Peyer's patch (tissue), 4 donors: ENCODE measurements at regions not wholly inside any gene's neighbourhood (a gene's known extent, or its start where the extent isn't known, plus 50 kb on each side); places are given as distances from the start of the nearest gene placed in this dataset.

Experiments used
- CTCF ChIP-seq, 6 experiments: fragments of 450-650 bp in 4 of 6; fragments of 200-600 bp in 2 of 6; sonication (generic) in 1 of 6; IDR thresholded peaks; one replicate each; pipeline ENCODE4 v1.5.1; 2017 to 2019; ENCODE audit warnings: antibody characterized with exemption in 6 of 6, mild to moderate bottlenecking in 3 of 6, moderate library complexity in 1 of 6
- POLR2A ChIP-seq, 2 donors: fragments of 450-650 bp; IDR thresholded peaks; one replicate each; pipeline ENCODE4 v1.5.1; 2017; ENCODE audit warnings: antibody characterized with exemption in 2 of 2, mild to moderate bottlenecking in 2 of 2, moderate library complexity in 2 of 2

- TF ChIP-seq CTCF (IDR thresholded peaks at IDR 0.05) = no peak
- TF ChIP-seq POLR2A (IDR thresholded peaks at IDR 0.05) = no peak
Observed at GRCh38 chr6:55643861-55644260, 64.9 kb upstream of the HMGCLL1 start.
